Gastrocnemius medialis (tissue), 4 donors: ENCODE measurements at regions not wholly inside any gene's neighbourhood (a gene's known extent, or its start where the extent isn't known, plus 50 kb on each side); places are given as distances from the start of the nearest gene placed in this dataset.

Experiments used
- CTCF ChIP-seq, 5 experiments: fragments of 450-650 bp in 3 of 5; fragments of 200-600 bp in 2 of 5; sonication (generic) in 2 of 5; IDR thresholded peaks in 4 of 5; conservative IDR thresholded peaks in 1 of 5; 1 replicate in 4 of 5; 2 replicates in 1 of 5; pipeline ENCODE4 v1.5.1; 2016 to 2019; ENCODE audit warnings: antibody characterized with exemption in 5 of 5, mild to moderate bottlenecking in 3 of 5, moderate library complexity in 3 of 5
- POLR2A ChIP-seq, 2 donors: fragments of 450-650 bp; IDR thresholded peaks; one replicate each; pipeline ENCODE4 v1.6.1; 2017; ENCODE audit warnings: antibody characterized with exemption in 2 of 2, mild to moderate bottlenecking in 2 of 2, moderate library complexity in 2 of 2

GRCh38 chr3:139182143-139182542, 137.5 kb upstream of the PRR23C start:
- no peak for TF ChIP-seq CTCF (IDR thresholded peaks at IDR 0.05 in 4 of 5, conservative IDR thresholded peaks at IDR 0.05 in 1 of 5)
- TF ChIP-seq POLR2A (IDR thresholded peaks at IDR 0.05), result no peak
